ENCODE measurements at regions not wholly inside any gene's neighbourhood (a gene's known extent, or its start where the extent isn't known, plus 50 kb on each side); places are given as distances from the start of the nearest gene placed in this dataset.
A peak's percentile ranks its signal among the peaks of the same experiment; 100 is the strongest.
"Not testable (repeated sequence)": the region's sequence is repeated elsewhere in the genome, so short reads cannot be mapped to it uniquely, and the experiment has no call there.

DNA sequence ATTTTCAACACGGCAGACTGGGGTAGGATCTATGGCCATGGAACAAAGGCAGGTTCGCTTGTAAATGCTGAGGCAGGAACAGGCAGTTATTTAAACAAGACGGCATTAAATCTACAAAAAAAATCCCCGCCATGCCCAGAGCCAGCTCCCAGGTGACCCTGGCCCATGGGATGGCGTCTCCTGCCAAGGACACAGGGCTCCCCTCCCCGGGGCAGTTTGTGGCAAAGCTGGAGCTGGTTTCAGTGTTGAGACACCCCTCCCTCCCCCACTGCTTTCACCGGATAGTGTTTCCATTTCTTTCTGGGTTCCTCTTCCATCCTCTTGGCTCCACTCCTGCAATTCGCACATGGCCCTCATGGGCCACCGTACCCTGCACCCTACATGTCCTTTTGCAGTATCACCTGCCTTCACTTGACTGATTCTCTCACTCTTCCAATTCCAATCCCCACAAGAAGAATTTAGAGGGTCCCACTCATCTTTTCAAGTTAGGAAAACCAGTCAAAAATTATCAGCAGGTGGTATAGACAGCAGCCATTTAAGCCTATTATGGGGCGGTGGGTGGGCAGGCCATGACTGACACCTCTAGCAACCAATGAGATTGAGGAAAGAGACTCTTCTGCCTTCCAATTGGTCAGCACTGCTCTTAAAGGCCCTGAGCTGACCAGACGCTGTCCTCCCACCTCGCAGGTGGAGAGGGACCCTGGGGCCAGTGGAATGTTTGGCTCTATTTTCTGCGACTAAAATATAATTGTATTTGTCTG is 52.0 kb downstream of the OLIG1 start:
- no peak for DNase-seq

DNA sequence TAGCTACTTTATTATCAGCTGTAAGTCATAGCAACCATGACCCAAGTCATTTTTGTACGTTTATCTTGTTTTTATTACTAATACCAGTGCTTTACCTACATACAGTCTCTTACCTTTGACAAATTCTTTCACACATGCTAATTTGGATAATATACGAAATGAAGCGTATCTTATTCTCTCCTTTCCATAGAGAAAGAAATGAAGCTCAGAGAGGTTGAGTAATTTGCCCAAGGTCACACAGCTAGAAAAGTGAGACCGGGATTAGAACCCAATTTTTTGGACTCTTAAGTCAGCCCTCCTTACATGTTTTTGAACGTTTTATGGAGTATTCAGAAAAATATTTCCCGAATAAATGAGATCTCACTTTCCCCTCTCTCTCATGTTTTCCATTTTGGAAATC is 52.6 kb downstream of the OLIG1 start:
- DNase-seq, result no peak

DNA sequence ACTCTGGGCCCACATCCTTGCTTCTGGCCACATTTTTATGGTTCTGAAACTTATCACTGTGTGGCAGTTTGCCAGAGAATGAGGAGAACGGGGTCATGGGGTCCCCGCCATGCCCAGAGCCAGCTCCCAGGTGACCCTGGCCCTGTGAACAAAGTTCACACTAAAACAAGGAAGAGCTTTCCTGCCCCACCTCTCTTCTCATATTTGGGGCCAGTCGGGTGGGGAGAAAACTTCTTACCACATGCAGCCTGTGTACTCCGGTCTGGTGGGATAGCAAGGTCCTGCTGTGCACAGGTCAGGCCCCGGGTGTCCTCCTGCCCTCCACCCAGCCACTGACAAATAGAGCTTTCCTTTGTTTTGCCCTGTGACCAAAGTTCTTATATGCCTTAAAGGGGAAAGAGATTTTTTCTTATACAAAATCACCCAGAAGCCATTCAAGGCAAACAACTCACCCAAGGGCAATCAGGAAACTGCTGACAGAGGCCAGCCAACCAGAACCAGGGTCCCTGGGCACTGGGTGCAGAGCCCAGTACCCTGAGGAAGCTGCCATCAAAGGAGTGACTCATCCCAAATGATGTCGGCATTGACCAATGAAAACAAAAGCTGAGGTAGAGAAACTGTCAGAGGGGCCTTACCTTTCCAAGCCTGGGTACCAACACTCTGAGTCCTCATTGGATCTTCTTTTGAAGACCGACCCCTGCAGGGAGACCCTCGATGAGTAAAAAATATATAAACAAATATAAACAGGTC is 53.6 kb downstream of the OLIG1 start:
- DNase-seq, result no peak

DNA sequence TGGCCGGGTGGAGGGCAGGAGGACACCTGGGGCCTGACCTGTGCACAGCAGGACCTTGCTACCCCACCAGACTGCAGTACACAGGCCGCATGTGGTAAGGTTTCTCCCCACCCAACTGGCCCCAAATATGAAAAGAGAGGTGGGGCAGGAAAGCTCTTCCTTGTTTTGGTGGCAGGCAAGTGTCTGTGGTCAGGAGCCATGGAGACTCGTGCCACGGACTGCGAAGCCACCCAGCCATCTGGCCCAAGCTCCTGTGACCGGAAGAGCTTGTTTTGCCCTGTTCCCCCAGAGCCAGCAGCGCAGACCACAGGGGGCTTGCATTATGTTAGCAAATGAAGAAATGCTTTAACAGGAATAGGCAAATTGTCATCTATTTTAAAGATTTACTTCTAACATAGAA is 54.9 kb downstream of the OLIG1 start:
- no peak for DNase-seq

DNA sequence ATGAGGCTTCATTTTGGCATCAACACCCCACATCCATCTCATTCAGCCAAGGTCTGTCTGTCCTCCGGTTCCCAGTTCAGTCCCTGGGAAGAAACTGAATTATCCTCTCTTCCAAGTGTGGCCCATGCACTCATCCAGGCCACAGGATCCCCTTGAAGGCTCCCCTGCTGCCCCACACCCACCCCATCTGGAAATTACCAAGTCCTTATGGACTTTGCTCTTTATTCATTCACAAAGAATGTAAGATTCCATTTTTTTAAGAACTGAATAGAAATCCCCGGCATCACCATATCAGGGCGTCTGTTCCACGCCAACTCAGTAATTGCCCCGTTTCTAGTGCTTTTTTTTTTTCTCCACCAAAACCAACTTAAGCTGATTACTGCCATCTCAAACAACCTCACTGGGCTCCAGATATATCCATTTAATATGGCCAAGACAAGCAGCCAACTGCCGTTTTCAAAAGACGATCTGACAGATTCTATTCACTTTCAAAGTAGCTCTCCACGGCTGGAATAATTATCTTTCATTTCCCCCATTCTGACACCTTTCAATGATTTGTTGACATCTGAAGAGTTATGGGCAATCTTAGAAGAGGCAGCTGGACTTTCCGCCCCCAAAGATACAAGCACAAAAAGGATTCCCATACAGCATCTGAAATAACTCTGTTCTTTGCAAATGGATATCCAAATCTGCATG is 55.9 kb downstream of the OLIG1 start:
- DNase-seq, result no peak

DNA sequence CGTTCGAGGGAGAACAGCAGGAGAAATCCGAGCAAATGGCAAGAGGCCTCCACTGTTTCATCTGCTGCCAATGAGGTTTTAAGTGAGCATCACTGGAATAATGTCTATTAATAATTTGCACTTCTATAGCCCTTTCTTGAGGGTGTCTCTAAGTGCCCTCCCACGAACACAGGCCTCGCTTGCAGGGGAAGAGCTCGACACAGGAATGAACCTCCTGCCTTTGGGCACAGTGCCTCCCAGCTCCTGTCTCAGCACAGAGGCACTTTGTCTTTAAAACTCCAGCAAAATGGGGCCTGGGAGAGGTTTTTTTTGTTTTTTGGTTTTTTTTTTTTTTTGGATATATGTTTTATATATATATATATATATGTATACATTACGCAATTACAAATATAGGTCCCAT is 56.6 kb downstream of the OLIG1 start:
- no peak for DNase-seq

DNA sequence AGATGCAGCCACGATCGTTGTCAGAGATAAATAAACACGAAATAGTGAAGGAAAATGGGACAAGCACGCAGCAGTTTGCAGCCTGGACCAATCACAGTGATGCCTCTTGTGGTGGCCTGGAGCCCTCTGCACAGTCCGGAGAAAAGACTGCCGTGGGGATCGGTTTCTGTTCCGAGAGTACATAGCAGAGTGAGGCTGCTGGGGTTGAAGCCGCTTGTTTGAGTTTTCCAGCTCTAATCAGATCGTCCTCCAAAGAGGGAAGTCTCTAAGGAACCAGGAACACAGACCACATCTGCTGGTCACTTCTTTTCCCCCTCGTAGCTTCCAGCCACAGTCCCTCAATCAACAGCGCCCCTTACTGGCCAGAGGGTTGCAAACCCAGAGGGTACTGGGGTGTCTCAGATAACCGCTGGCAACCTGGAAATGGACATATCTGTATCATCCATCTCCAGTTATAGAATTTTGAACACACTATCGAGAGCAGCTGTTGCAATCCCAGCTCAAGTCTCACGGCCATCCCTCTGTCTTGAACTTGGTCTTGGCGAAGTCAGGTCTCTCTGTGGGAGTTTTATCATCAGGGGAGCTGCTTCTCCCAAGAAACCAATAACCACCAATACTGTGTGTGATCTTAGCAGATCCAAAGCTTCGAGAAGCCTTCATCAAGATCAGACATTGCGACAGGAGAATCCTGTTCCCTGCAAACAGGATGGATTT is 57.4 kb downstream of the OLIG1 start:
- DNase-seq, result peak in 4 of 5 donors; percentile 13 to 39 (median 26)

DNA sequence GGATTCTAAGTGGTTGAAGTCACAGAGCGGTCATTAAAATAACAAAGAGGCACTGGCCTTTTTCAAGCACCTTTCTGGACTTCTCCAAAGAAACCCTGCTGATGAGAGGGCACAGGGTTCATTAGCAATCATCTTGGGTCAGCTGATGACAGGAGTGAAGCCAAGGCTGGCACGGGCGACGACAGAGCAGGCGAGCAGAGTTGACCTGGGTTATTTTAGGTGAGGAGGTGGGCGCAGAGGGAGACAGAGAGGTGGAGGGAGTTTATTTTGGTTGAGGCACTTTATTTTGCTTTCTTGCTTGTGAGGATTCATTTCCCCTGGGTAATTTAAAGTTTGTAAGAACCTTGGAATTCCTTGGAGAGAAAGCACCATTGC is 57.9 kb downstream of the OLIG1 start:
- no peak for DNase-seq

DNA sequence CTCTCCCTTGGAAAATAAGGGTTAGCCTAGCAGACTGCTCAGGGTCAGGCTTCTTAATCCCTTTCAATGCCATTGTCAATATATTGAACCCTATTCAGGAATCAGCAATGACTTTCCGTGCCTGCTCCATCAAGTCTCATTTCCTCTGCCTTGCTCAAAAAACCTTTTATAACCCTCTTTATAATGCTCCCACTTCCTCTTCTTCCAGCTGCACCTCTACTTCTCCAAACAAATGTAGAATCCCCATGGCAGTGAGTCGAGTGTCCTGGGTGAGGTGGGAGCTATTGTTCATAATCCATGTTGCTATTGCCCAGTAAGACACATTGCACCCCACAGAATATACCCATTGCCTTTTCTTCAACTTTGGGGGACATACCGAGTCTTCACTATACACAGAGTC is 58.6 kb downstream of the OLIG1 start:
- no peak for DNase-seq

DNA sequence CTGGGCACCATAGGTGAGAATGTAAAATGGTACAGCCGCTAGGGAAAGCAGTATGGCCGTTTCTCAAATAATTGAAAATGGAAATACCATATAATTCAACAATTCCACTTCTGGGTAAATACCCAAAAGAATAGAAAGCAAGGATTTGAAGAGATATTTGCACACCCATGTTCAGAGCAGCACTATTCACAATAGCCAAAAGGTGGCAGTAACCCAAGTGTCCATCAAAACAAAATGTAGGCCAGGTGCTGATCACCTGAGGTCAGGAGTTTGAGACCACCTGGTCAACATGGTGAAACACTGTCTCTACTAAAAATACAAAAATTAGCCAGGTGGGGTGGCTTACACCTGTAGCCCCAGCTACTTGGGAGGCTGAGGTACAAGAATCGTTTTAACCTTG is 62.1 kb downstream of the OLIG1 start:
- DNase-seq, result no peak

DNA sequence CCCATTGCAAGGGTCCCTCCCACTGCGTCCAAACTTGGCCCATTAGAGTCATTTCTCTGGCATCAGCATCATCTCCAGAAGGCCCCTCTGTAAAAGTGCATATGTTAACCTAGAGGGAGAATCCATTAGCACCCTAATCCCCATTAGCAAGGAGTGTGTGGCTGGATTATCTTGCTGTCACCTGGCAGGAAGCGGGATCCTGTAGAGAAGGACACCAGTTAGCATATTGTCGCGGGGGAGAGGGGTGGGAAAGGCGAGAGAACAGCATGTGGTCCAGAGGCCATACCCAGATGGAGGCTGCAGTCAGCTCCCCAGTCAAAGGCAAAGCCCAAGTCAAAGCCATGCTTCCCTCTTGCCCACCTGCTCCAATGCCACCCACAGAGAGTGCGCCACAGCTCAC is 64.0 kb downstream of the OLIG1 start:
- no peak for DNase-seq

DNA sequence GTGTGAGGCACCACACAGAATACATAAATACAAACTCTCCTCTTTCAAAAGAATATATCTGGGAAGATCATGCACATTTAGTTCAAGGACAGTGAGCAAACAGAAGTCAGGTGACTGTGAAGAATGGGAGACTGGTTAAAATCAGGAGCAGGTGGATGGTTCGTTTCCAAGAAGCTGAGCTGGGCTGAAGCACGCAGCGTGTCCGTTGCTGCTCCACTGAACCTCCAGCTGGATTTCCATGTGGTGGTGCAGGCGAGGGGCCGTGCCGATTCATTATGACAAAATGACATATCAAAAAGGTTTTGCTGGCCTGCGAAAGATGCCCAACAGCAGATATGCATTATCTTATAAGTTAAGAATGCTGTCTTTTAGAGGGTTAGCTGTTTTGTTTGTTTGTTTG is 66.0 kb downstream of the OLIG1 start:
- DNase-seq, result no peak

DNA sequence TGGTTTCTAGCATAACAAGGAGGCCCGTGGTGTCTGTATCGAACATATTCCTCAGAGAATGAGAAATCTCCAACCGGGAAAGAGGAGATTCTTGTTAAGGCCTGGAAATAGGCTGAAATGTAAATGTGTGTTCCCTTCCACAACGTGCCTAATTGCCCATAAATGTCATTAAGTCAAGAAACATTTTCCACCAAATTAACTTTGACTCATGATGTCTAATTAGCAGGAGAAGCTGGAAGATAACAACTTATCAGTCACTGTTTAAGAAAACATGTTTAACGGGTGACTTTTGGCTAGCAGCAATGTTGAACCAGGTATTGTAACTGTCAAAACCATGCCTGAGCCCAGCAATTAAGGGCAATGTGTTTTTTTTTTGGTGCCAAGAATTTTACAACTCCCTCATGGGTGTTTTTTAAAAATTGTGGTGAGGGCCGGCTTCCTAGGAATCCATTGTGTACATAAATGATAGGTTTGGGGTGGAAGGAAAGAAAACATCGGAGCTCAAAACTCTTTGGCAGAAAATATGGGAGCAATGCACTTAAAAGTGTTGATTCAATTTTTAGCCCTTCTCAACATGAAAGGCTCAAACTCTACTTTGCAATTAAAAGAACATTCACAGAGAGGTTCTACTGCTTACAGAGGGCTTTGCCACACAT is 67.0 kb downstream of the OLIG1 start:
- DNase-seq, result no peak

DNA sequence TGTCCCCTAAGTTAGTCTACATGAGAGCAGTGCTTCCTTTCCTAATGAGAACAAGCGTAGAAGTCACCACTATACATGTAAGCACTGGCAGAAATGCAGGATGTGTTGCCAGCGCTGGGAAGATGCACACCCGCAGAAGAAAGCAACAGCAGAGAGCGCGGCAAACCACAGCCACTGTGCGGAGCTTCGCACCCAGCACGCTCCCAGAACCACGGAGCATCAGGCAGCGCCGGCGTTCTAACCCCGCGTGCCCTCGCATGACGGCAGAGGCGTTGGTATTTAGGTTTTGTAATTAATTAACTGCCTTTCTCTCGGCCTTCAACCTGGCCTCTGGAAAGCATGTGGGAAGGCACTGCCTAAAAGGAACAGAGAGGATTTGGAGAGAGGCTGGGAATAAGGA is 69.1 kb downstream of the OLIG1 start:
- DNase-seq, result no peak

DNA sequence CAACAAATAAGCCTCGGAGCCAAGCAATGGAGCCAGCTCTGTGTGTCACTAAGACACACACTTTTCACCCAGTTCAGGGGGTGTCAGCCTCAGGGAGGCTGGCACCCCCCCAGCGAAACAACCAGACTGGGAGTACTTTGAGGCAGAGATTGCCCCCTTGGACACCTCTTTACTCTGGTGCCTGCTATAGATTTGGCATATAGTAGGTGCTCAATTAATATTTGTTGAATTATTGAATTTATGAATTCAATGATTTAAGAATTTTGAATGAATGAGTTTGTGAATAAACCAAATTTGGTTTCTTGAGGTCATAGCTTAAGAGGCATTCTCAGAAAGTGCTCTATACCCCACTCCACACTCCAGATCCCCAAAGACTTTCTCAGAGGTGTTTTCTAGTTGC is 70.3 kb downstream of the OLIG1 start:
- DNase-seq, result no peak

DNA sequence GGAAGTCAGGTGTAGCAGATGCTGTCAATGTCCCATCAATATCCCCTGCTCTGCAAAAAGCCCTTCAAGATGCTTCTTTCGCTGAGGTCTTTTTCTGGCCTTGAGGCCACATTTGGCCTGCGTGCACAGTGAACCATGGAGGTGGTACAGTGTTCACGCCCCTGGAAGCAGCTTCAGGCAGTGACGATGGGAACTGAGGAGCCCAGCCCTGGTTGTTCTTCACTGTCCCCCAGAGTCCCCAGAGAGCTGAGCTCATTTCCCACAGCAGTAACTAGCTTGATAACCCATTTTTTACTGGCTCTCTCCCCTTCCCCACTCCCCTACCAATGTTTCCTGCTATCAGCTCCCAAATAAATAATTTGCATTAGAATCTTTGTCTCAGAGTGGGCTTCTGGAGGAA is 76.5 kb downstream of the OLIG1 start:
- no peak for DNase-seq

DNA sequence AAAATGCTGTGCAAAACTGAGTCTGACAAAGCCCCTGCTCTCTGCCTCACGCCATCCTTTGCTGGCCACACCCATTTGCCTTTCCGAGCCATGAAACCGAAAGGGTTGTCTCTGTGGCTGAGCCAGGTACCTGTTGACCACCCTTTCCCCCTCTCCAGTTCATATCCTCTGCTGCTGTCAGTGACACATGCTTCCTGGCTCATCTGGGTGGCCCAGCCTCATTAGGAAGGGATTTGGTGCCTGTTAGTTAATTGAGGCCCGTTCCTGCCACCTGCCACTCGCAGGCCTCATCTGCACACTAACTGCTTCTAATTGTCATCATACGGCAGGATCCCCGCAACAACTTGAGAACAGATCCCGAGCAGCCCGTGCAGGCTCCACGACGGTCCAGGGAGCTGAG is 79.2 kb downstream of the OLIG1 start:
- DNase-seq, result no peak

DNA sequence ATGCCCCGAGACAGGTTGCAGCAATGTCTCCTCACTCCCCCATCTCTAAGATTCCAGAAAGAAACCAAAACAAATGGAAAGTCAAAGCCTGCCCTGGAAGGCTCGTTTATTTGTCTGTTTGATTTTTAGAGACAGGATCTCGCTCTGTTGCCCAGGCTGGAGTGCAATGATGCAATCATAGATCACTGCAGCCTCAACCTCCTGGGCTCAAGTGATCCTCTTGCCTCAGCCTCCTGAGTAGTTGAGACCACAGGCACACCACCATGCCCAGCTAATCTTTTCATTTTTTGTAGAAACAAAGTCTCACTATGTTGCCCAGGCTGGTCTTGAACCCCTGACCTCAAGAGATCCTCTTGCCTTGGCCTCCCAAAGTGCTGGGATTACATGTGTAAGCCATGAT is 78.8 kb upstream of the IFNAR2 start:
- not testable (repeated sequence) for DNase-seq

DNA sequence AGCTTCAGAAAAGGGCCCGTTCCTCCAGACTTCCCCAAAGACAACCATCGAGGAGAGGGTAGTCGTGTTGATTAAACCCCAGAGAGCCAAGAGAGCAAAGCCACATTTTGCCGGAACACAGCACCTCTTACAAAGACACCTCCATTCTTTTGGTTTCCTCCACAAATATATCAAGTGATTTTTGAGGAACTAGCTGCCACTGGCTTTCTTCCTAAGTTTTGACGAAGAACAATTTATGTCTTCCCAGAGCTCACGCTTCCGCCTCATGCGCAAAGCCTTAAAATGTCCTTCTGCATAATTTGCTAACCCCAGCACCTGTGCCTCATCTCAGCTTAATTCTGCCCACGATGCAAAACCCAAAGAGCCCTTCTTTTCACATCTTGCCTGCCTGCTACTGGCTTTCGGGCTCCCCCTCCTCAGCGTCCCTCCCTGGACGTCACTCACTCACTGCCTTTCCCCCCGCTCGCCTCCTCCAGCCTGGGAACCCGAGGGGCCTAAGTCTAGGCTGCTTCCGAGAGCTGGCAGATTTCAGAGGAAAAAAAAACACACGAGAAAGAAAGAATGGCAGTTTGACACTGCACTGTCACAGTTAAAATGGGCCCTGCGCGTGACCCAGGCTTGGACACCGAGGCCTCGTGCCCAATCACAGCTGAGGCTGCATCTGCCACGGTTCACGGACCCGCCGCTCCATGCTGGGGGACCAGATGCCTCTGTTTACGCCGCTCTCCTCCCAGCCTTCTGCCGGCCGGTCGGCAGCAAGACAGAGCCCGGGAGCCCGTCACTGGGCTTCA is 77.6 kb upstream of the IFNAR2 start:
- no peak for DNase-seq

DNA sequence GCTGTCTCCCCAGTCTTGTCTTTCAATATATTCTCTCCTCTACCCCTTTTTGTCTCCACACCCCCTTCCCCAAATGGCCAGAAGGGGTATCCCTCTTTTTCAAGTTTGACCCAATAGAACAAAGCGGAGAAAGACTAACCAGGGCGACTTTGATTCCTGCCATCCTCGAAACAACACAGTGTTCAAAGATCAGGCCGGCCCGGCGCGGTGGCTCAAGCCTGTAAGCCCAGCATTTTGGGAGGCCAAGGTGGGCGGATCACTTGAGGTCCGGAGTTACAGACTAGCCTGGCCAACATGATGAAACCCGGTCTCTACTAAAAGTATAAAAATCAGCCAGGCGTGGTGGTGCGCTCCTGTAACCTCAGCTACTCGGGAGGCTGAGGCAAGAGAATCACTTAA is 77.0 kb upstream of the IFNAR2 start:
- no peak for DNase-seq

DNA sequence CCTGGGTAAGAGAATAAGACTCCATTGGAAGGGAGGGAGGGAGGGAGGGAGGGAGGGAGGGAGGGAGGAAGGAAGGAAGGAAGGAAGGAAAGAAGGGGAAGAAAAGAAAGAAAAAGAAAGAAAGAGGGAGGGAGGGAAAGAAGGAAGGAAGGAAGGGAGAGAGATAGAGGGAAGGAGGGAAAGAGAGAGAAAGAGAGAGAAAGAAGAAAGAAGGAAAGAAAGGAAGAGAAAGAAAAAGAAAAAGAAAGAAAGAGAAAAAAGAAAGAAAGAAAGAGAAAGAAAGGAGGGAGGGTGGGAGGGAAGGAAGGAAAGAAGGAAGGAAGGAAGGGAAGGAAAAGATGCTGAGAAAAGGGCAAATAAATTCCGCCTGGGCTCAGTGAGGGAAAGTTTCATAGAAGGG is 74.7 kb upstream of the IFNAR2 start:
- no peak for DNase-seq

DNA sequence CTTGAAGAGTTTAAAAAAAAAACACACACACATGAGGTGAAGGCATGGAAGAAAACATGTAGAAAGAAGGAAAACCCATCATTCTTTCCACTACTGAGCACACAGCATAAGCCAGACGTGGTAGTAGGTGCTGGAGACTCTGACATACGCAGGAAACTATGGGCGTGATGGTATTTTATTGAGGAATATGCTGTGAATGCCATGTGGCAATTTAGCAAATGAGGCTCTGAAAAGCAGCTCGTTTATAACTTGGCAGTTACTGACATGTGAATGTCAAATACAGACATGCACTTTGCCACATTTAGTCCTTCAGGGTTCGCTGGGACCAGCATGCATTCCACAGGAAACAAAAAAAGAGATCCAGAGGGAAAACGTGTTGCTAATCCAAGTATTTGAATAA is 74.3 kb upstream of the IFNAR2 start:
- DNase-seq, result no peak

All from T-helper 1 cell (primary cell).